Lung (tissue), 11 donors: ENCODE measurements at regions not wholly inside any gene's neighbourhood (a gene's known extent, or its start where the extent isn't known, plus 50 kb on each side); places are given as distances from the start of the nearest gene placed in this dataset.
A peak's percentile ranks its signal among the peaks of the same experiment; 100 is the strongest.

ENCODE experiments used
- ATAC-seq: fragments of 200-7000 bp; cut with Tn5 transposase; one replicate; pipeline ENCODE4 v1.9.1; 2020; ENCODE audit warnings: moderate number of reproducible peaks; ENCODE audit not compliant: insufficient read depth, low FRiP score
- DNase-seq, 3 donors: peaks; one replicate each; pipeline ENCODE4 v3.0.0-alpha.2; 2013 to 2017
- H3K27ac ChIP-seq, 2 donors: one replicate each; pipeline ENCODE4 v1.5.1; 2013; ENCODE audit warnings: mild to moderate bottlenecking in 2 of 2, moderate library complexity in 2 of 2, control low read depth in 1 of 2, inconsistent platforms in 1 of 2, low read depth in 1 of 2, low read length in 1 of 2
- H3K27me3 ChIP-seq, 3 donors: one replicate each; pipeline ENCODE4 v1.5.1; 2013; ENCODE audit warnings: low read length in 2 of 3; ENCODE audit not compliant: control insufficient read depth in 3 of 3, insufficient read depth in 3 of 3
- H3K36me3 ChIP-seq, 4 donors: one replicate each; pipeline ENCODE4 v1.5.1; 2013; ENCODE audit warnings: low read length in 4 of 4, mild to moderate bottlenecking in 1 of 4, moderate library complexity in 1 of 4; ENCODE audit not compliant: control insufficient read depth in 4 of 4, insufficient read depth in 4 of 4
- H3K4me1 ChIP-seq, 5 donors: one replicate each; pipeline ENCODE4 v1.5.1; 2013; ENCODE audit warnings: low read length in 5 of 5, mild to moderate bottlenecking in 2 of 5, moderate library complexity in 1 of 5; ENCODE audit not compliant: control insufficient read depth in 5 of 5, insufficient read depth in 5 of 5
- H3K4me3 ChIP-seq: one replicate; pipeline ENCODE4 v1.5.1; 2013; ENCODE audit warnings: mild to moderate bottlenecking, control low read depth, moderate library complexity
- H3K9ac ChIP-seq, 2 donors: one replicate each; pipeline ENCODE4 v1.5.1; 2013; ENCODE audit warnings: low read length in 2 of 2, control low read depth in 1 of 2; ENCODE audit not compliant: insufficient read depth in 1 of 2
- H3K9me3 ChIP-seq, 4 donors: one replicate each; pipeline ENCODE4 v1.5.1; 2013; ENCODE audit warnings: low read length in 3 of 4, mild to moderate bottlenecking in 1 of 4, moderate library complexity in 1 of 4; ENCODE audit not compliant: control insufficient read depth in 4 of 4, insufficient read depth in 3 of 4
- WGBS, 2 donors: extraction: QIAGEN DNeasy Blood & Tissue Kit; methylation state at CpG; one replicate each; pipeline ENCODE4 v1.1.7; 2013; 5-methylcytosine and 5-hydroxymethylcytosine counted together
- TF ChIP-seq, protein P1 (sequence below): IDR thresholded peaks from 2 replicates; pipeline ENCODE4 v1.5.1; 2012; ENCODE audit warnings: mild to moderate bottlenecking; ENCODE audit errors: control extremely low read depth, extremely low read depth
- donor health status: control.
- donor health status: control.
- donor health status: Bipolar disorder and iron deficiency.
- donor health status: healthy.
- donor health status: DM: yes; HTN: yes; CAD: no.

DNA sequence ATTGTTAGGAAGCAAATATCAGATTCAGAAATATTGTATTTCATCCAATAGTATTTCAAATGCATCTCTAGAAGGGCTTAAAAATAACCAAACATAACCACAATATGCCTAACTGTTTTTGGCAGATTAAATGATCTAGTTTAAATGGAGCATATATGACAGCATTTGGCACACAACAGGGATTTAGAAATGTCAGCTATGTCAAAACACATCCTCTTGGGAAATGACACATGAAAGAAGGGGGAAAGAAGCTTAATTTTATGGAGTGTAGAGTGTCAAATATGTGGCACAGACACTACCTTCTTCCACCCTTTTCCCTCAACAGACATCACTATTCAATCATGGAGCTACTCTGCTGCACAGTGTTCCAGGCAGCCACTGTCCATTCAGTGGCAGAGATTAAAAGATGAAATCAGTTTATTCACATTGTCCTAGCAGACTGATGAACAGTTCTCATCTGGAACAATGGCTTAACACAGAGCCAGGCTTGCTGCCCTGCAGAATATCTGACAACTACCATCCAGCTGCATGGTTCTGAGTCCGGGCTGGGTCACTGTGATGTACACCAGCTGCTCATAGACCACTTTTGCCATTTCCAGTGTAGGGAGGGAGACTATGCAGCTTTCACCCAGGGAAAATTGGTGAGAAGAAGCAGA, 349.8 kb downstream of the DHX35 start:
- Histone ChIP-seq H3K27me3 (no peaks in the 10 kb centered on the region), H3K27ac (no peak overlapping the region), H3K9me3 (no peaks in the 10 kb centered on the region), H3K9ac (no peak overlapping the region), H3K4me1 (peaks cover 0 to 11% (median 4%) of the 10 kb centered on the region in 5 donors), H3K36me3 (no peaks in the 10 kb centered on the region), H3K4me3 (no peak overlapping the region)
- peak in 2 of 3 donors; percentile 30 to 40 for DNase-seq
- TF ChIP-seq, protein P1, sequence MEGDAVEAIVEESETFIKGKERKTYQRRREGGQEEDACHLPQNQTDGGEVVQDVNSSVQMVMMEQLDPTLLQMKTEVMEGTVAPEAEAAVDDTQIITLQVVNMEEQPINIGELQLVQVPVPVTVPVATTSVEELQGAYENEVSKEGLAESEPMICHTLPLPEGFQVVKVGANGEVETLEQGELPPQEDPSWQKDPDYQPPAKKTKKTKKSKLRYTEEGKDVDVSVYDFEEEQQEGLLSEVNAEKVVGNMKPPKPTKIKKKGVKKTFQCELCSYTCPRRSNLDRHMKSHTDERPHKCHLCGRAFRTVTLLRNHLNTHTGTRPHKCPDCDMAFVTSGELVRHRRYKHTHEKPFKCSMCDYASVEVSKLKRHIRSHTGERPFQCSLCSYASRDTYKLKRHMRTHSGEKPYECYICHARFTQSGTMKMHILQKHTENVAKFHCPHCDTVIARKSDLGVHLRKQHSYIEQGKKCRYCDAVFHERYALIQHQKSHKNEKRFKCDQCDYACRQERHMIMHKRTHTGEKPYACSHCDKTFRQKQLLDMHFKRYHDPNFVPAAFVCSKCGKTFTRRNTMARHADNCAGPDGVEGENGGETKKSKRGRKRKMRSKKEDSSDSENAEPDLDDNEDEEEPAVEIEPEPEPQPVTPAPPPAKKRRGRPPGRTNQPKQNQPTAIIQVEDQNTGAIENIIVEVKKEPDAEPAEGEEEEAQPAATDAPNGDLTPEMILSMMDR: no peak
- 75 to 94% methylated on average over 1 of the region's 1 CpG for WGBS, 2 donors
- ATAC-seq: no peak

DNA sequence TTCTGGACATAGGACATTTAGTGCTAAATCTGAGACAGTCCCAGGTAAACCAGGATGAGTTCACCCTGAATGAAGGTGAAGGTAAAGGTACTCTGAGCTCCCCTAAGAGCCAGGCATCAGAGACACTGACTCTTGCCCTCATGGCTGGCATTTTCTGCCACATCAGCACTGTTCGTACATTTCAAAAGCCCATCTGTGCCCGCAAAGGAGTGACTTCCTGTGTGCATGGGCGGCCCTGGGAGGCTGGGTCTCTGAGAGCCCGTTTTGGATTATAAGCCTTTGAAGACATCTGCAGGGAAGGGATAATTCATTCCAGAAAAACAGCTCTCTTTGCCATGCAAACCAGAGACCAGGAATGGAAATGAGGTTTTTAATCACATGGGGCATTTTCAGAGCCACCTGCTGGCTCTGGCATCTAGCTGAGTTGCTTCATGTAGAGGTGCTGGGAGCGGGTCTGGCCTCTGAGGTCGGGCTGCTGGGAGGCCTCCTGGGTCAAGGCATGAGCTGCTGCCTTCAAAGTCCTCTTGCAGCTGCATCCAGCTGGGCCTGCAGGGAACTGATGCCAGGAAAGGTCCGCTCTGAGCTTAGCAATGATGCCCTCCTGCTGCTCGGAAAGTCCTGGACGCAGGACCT, 348.3 kb downstream of the DHX35 start:
- H3K36me3 ChIP-seq: no peaks in the 10 kb centered on the region
- H3K4me3 ChIP-seq: no peak overlapping the region
- ATAC-seq (no peak), DNase-seq (peak; percentile 28 to 41 (median 36))
- H3K27ac ChIP-seq: no peak overlapping the region
- no peak overlapping the region for H3K9ac ChIP-seq
- peaks cover 0 to 11% (median 4%) of the 10 kb centered on the region in 5 donors for H3K4me1 ChIP-seq
- no peaks in the 10 kb centered on the region for H3K27me3 ChIP-seq
- 61 to 63% methylated on average over 9 of the region's 9 CpGs for WGBS, 2 donors
- no peaks in the 10 kb centered on the region for H3K9me3 ChIP-seq
- TF ChIP-seq, protein P1: no peak

DNA sequence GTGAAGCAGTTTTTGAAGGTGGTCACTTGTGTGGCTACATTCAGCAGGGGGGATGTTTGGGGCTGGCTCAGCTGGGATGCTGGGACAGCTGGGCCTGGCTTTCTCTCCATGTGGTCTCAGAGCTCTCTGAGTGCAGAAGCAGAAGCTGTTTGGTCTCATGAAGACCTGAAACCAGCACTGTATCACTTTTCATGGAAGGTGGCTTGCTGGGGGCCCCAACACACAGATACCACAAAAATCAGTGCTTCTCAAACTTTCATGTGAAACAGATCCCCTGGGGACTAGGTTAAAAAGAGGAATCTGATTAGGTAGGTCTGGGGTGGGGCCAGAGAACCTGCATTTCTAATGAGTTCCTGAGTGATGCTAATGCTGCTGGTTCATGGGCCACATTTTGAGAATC, 347.3 kb downstream of the DHX35 start:
- no peak overlapping the region for H3K27ac ChIP-seq
- H3K9me3 ChIP-seq: no peaks in the 10 kb centered on the region
- H3K27me3 ChIP-seq: no peaks in the 10 kb centered on the region

More for the DNA sequence above, 347.3 kb downstream of the DHX35 start:
- Histone ChIP-seq H3K4me3 (no peak overlapping the region), H3K36me3 (no peaks in the 10 kb centered on the region), H3K9ac (no peak overlapping the region), H3K4me1 (peaks cover 0 to 11% (median 4%) of the 10 kb centered on the region in 5 donors)
- ATAC-seq (no peak), DNase-seq (no peak)
- TF ChIP-seq, protein P1: no peak
